Immature natural killer cell (primary cell): ENCODE measurements at regions not wholly inside any gene's neighbourhood (a gene's known extent, or its start where the extent isn't known, plus 50 kb on each side); places are given as distances from the start of the nearest gene placed in this dataset.
"Not testable (repeated sequence)": the region's sequence is repeated elsewhere in the genome, so short reads cannot be mapped to it uniquely, and the experiment has no call there.

Experiments used
- DNase-seq, 3 donors: peaks; one replicate each; pipeline ENCODE4 v3.0.0; 2022; ENCODE audit warnings: mixed read lengths in 1 of 3
- H3K27ac Mint-ChIP-seq, 6 donors: one replicate each; pipeline ENCODE4 v1.8.0; 2020; ENCODE audit warnings: mixed read lengths in 6 of 6, mild to moderate bottlenecking in 5 of 6, inconsistent platforms in 4 of 6, moderate library complexity in 3 of 6
- H3K27me3 Mint-ChIP-seq, 3 donors: one replicate each; pipeline ENCODE4 v1.8.0; 2020 to 2021; ENCODE audit warnings: low read depth in 3 of 3, mild to moderate bottlenecking in 3 of 3, mixed read lengths in 3 of 3, moderate library complexity in 3 of 3, inconsistent platforms in 1 of 3
- H3K36me3 Mint-ChIP-seq, 3 donors: one replicate each; pipeline ENCODE4 v1.8.0; 2020; ENCODE audit warnings: mixed read lengths in 3 of 3, inconsistent platforms in 2 of 3, mild to moderate bottlenecking in 2 of 3
- H3K4me1 Mint-ChIP-seq, 2 donors: one replicate each; pipeline ENCODE4 v1.8.0; 2020; ENCODE audit warnings: inconsistent platforms in 2 of 2, mild to moderate bottlenecking in 2 of 2, mixed read lengths in 2 of 2, moderate library complexity in 1 of 2
- H3K4me3 Mint-ChIP-seq, 5 donors: one replicate each; pipeline ENCODE4 v1.8.0; 2020; ENCODE audit warnings: mild to moderate bottlenecking in 5 of 5, mixed read lengths in 5 of 5, inconsistent platforms in 3 of 5, moderate library complexity in 3 of 5
- H3K9me3 Mint-ChIP-seq, 6 donors: one replicate each; pipeline ENCODE4 v1.8.0; 2020; ENCODE audit warnings: mild to moderate bottlenecking in 6 of 6, mixed read lengths in 6 of 6, inconsistent platforms in 4 of 6, moderate library complexity in 3 of 6

GRCh38 chr1:238916828-238917227 lies 469.5 kb upstream of the CHRM3 start:
- Mint-ChIP-seq H3K36me3 (no peaks in the 10 kb centered on the region), H3K4me3 (no peak overlapping the region), H3K4me1 (no peaks in the 10 kb centered on the region), H3K27me3 (peaks cover 0 to 1% (median 0%) of the 10 kb centered on the region in 3 donors), H3K9me3 (peaks cover 6 to 34% (median 17%) of the 10 kb centered on the region in 6 donors), H3K27ac (no peak overlapping the region)
- DNase-seq: no peak

- no peak for DNase-seq
- no peak overlapping the region for H3K27ac Mint-ChIP-seq
- peaks cover 8 to 35% (median 17%) of the 10 kb centered on the region in 6 donors for H3K9me3 Mint-ChIP-seq
- peaks cover 0 to 1% (median 0%) of the 10 kb centered on the region in 3 donors for H3K27me3 Mint-ChIP-seq
- no peaks in the 10 kb centered on the region for H3K4me1 Mint-ChIP-seq
- H3K4me3 Mint-ChIP-seq: no peak overlapping the region
- H3K36me3 Mint-ChIP-seq: no peaks in the 10 kb centered on the region
Observed at GRCh38 chr1:238914346-238914745, 472.0 kb upstream of the CHRM3 start.

- no peaks in the 10 kb centered on the region for H3K36me3 Mint-ChIP-seq
- no peak overlapping the region for H3K4me3 Mint-ChIP-seq
- peaks cover 0 to 1% (median 0%) of the 10 kb centered on the region in 3 donors for H3K27me3 Mint-ChIP-seq
- H3K9me3 Mint-ChIP-seq: peaks cover 8 to 33% (median 14%) of the 10 kb centered on the region in 6 donors
- H3K27ac Mint-ChIP-seq: no peak overlapping the region
- DNase-seq: no peak
- no peaks in the 10 kb centered on the region for H3K4me1 Mint-ChIP-seq
Observed at GRCh38 chr1:238913210-238913609, 473.2 kb upstream of the CHRM3 start.

GRCh38 chr1:238912148-238912547 lies 474.2 kb upstream of the CHRM3 start:
- Mint-ChIP-seq H3K27me3 (peaks cover 0 to 1% (median 0%) of the 10 kb centered on the region in 3 donors), H3K9me3 (peaks cover 8 to 38% (median 13%) of the 10 kb centered on the region in 6 donors), H3K4me1 (no peaks in the 10 kb centered on the region), H3K4me3 (no peak overlapping the region), H3K27ac (no peak overlapping the region), H3K36me3 (no peaks in the 10 kb centered on the region)
- no peak for DNase-seq

- not testable (repeated sequence) for DNase-seq, H3K4me3 Mint-ChIP-seq, H3K4me1 Mint-ChIP-seq, H3K36me3 Mint-ChIP-seq, H3K27me3 Mint-ChIP-seq, H3K27ac Mint-ChIP-seq
- H3K9me3 Mint-ChIP-seq: peaks cover 14 to 38% (median 32%) of the 10 kb centered on the region in 6 donors
Observed at GRCh38 chr1:238902752-238903151, 483.6 kb upstream of the CHRM3 start.

GRCh38 chr1:238900334-238900865 lies 486.0 kb upstream of the CHRM3 start:
- Mint-ChIP-seq H3K27me3 (peaks cover 0 to 7% (median 0%) of the 10 kb centered on the region in 3 donors), H3K4me3 (no peak overlapping the region), H3K4me1 (peaks cover 8 to 14% of the 10 kb centered on the region in 2 donors), H3K9me3 (peaks cover 16 to 40% (median 35%) of the 10 kb centered on the region in 6 donors), H3K27ac (no peak overlapping the region), H3K36me3 (peaks cover 0 to 3% (median 0%) of the 10 kb centered on the region in 3 donors)
- no peak for DNase-seq

GRCh38 chr1:238898856-238899255 lies 487.5 kb upstream of the CHRM3 start:
- no peak overlapping the region for H3K27ac Mint-ChIP-seq
- H3K9me3 Mint-ChIP-seq: peaks cover 16 to 43% (median 33%) of the 10 kb centered on the region in 6 donors
- DNase-seq: no peak
- peaks cover 8 to 16% of the 10 kb centered on the region in 2 donors for H3K4me1 Mint-ChIP-seq
- peaks cover 0 to 3% (median 0%) of the 10 kb centered on the region in 3 donors for H3K36me3 Mint-ChIP-seq
- peaks cover 0 to 6% (median 2%) of the 10 kb centered on the region in 3 donors for H3K27me3 Mint-ChIP-seq
- H3K4me3 Mint-ChIP-seq: no peak overlapping the region

GRCh38 chr1:238895911-238896310 lies 490.5 kb upstream of the CHRM3 start:
- peak overlapping the region in 4 of 6 donors; percentile 20 to 41 (median 24) for H3K27ac Mint-ChIP-seq
- H3K9me3 Mint-ChIP-seq: peaks cover 8 to 34% (median 18%) of the 10 kb centered on the region in 6 donors
- DNase-seq: peak in 2 of 3 donors; percentile 33 to 38
- peak overlapping the region in 2 of 5 donors; percentile 10 for H3K4me3 Mint-ChIP-seq
- peaks cover 0 to 6% (median 2%) of the 10 kb centered on the region in 3 donors for H3K27me3 Mint-ChIP-seq
- no peaks in the 10 kb centered on the region for H3K36me3 Mint-ChIP-seq
- H3K4me1 Mint-ChIP-seq: peaks cover 8 to 16% of the 10 kb centered on the region in 2 donors

GRCh38 chr1:238892612-238893011 lies 493.8 kb upstream of the CHRM3 start:
- Mint-ChIP-seq H3K4me1 (peaks cover 8 to 16% of the 10 kb centered on the region in 2 donors), H3K9me3 (peaks cover 7 to 34% (median 13%) of the 10 kb centered on the region in 6 donors), H3K36me3 (no peaks in the 10 kb centered on the region), H3K27ac (no peak overlapping the region), H3K4me3 (no peak overlapping the region), H3K27me3 (peaks cover 0 to 6% (median 2%) of the 10 kb centered on the region in 3 donors)
- DNase-seq: no peak

- peaks cover 0 to 5% (median 0%) of the 10 kb centered on the region in 3 donors for H3K36me3 Mint-ChIP-seq
- peaks cover 7 to 20% (median 11%) of the 10 kb centered on the region in 6 donors for H3K9me3 Mint-ChIP-seq
- H3K27ac Mint-ChIP-seq: no peak overlapping the region
- peaks cover 0 to 1% (median 0%) of the 10 kb centered on the region in 3 donors for H3K27me3 Mint-ChIP-seq
- peaks cover 0 to 6% of the 10 kb centered on the region in 2 donors for H3K4me1 Mint-ChIP-seq
- no peak overlapping the region for H3K4me3 Mint-ChIP-seq
- DNase-seq: no peak
Observed at GRCh38 chr1:238861342-238862066, 524.9 kb upstream of the CHRM3 start.

GRCh38 chr1:238833919-238834318 lies 552.4 kb upstream of the CHRM3 start:
- peaks cover 0 to 6% (median 0%) of the 10 kb centered on the region in 3 donors for H3K36me3 Mint-ChIP-seq
- no peak overlapping the region for H3K27ac Mint-ChIP-seq
- no peak overlapping the region for H3K4me3 Mint-ChIP-seq
- H3K4me1 Mint-ChIP-seq: no peaks in the 10 kb centered on the region
- peaks cover 17 to 40% (median 20%) of the 10 kb centered on the region in 6 donors for H3K9me3 Mint-ChIP-seq
- H3K27me3 Mint-ChIP-seq: no peaks in the 10 kb centered on the region
- DNase-seq: no peak

- Mint-ChIP-seq H3K4me1 (no peaks in the 10 kb centered on the region), H3K4me3 (no peak overlapping the region), H3K36me3 (peaks cover 0 to 6% (median 0%) of the 10 kb centered on the region in 3 donors), H3K9me3 (peaks cover 19 to 50% (median 23%) of the 10 kb centered on the region in 6 donors), H3K27me3 (no peaks in the 10 kb centered on the region), H3K27ac (no peak overlapping the region)
- DNase-seq: no peak
Observed at GRCh38 chr1:238832106-238832505, 554.3 kb upstream of the CHRM3 start.

- peaks cover 0 to 6% (median 0%) of the 10 kb centered on the region in 3 donors for H3K36me3 Mint-ChIP-seq
- H3K9me3 Mint-ChIP-seq: peaks cover 19 to 51% (median 23%) of the 10 kb centered on the region in 6 donors
- H3K27me3 Mint-ChIP-seq: no peaks in the 10 kb centered on the region
- H3K4me1 Mint-ChIP-seq: no peaks in the 10 kb centered on the region
- H3K4me3 Mint-ChIP-seq: no peak overlapping the region
- no peak overlapping the region for H3K27ac Mint-ChIP-seq
- DNase-seq: no peak
Observed at GRCh38 chr1:238830036-238830611, 556.2 kb upstream of the CHRM3 start.

- Mint-ChIP-seq H3K4me1 (no peaks in the 10 kb centered on the region), H3K36me3 (peaks cover 0 to 6% (median 0%) of the 10 kb centered on the region in 3 donors), H3K27me3 (no peaks in the 10 kb centered on the region), H3K27ac (no peak overlapping the region), H3K9me3 (peaks cover 14 to 47% (median 26%) of the 10 kb centered on the region in 6 donors), H3K4me3 (no peak overlapping the region)
- DNase-seq: no peak
Observed at GRCh38 chr1:238826891-238827290, 559.5 kb upstream of the CHRM3 start.
